Body of pancreas (tissue), 4 donors: ENCODE measurements at regions not wholly inside any gene's neighbourhood (a gene's known extent, or its start where the extent isn't known, plus 50 kb on each side); places are given as distances from the start of the nearest gene placed in this dataset.

Experiments
- POLR2A ChIP-seq, 3 donors: fragments of 450-650 bp; IDR thresholded peaks; one replicate each; pipeline ENCODE4 v1.6.1; 2016; ENCODE audit warnings: antibody characterized with exemption in 3 of 3, mild to moderate bottlenecking in 2 of 3
- TF ChIP-seq, protein P1 (sequence below), 7 experiments: fragments of 450-650 bp in 4 of 7; fragments of 200-600 bp in 3 of 7; sonication (generic) in 3 of 7; IDR thresholded peaks; one replicate each; pipeline ENCODE4 v1.5.1; 2016 to 2019; ENCODE audit warnings: antibody characterized with exemption in 7 of 7

DNA sequence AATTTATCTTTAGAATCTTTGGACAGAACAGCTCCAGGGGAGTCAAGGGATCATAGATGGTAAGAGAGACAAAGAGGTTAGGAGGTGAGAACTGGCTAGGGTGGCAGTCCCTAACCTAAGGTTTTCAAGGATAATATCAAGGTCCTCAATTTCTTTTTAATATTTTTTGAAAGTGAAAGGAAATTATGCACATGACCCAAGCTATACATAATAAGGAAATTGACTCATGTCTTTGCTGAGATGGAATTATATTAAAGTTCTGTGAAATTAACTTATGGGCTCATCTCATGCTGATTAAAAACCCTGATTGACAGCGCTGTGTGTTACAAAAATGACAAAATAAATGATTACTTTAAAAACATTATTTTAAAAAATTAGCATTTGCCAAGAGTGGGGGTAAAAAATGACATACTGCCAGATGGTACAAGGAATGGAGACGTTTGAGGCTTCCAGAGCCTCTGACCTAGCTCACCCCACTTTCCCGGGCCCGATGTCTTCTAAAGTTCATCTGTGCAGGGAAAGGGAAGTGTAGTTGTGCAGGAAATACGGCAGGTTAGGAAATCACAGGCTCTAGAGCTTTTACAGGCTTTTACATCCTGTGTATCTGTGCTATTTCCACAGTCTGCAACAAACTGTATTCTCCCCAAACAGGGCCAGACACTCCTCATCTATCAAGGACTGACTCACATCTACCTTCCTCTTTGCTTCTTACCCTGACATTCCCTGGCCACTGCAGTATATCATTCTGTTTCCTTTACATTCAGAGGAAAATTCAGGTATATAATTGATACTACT is 185.6 kb upstream of the PRSS58 start:
- TF ChIP-seq, protein P1, sequence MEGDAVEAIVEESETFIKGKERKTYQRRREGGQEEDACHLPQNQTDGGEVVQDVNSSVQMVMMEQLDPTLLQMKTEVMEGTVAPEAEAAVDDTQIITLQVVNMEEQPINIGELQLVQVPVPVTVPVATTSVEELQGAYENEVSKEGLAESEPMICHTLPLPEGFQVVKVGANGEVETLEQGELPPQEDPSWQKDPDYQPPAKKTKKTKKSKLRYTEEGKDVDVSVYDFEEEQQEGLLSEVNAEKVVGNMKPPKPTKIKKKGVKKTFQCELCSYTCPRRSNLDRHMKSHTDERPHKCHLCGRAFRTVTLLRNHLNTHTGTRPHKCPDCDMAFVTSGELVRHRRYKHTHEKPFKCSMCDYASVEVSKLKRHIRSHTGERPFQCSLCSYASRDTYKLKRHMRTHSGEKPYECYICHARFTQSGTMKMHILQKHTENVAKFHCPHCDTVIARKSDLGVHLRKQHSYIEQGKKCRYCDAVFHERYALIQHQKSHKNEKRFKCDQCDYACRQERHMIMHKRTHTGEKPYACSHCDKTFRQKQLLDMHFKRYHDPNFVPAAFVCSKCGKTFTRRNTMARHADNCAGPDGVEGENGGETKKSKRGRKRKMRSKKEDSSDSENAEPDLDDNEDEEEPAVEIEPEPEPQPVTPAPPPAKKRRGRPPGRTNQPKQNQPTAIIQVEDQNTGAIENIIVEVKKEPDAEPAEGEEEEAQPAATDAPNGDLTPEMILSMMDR (IDR thresholded peaks at IDR 0.05) = no peak
- TF ChIP-seq POLR2A (IDR thresholded peaks at IDR 0.05) = no peak
